ENCODE measurements at regions not wholly inside any gene's neighbourhood (a gene's known extent, or its start where the extent isn't known, plus 50 kb on each side); places are given as distances from the start of the nearest gene placed in this dataset.
"Not testable (repeated sequence)": the region's sequence is repeated elsewhere in the genome, so short reads cannot be mapped to it uniquely, and the experiment has no call there.

GRCh38 chr5:101534491-101535110, 631.5 kb upstream of the ST8SIA4 start:
- Histone ChIP-seq H3F3A (ENCODE audit: control insufficient read depth, insufficient read depth) (no peaks in the 10 kb centered on the region), H3K9me2 (replicated peaks; ENCODE audit: control insufficient read depth, low read length) (no peaks in the 10 kb centered on the region)

GRCh38 chr5:101532430-101532829, 629.3 kb upstream of the ST8SIA4 start:
- Histone ChIP-seq H3K4me2 (ENCODE audit: low read length) (no peak overlapping the region), H4K20me1 (ENCODE audit: control insufficient read depth, insufficient read depth, low read depth, low read length) (no peaks in the 10 kb centered on the region), H3K36me3 (ENCODE audit: control insufficient read depth, low read length) (no peaks in the 10 kb centered on the region), H3K4me1 (ENCODE audit: control insufficient read depth, low read length) (no peaks in the 10 kb centered on the region), H3K27me3 (ENCODE audit: control insufficient read depth, low read length) (no peaks in the 10 kb centered on the region), H3K9me3 (ENCODE audit: control insufficient read depth, insufficient read depth, low read length) (no peaks in the 10 kb centered on the region), H3K4me3 (ENCODE audit: low read length) (no peak overlapping the region), H3F3A (ENCODE audit: control insufficient read depth, insufficient read depth) (no peaks in the 10 kb centered on the region), H3K9me2 (replicated peaks; ENCODE audit: control insufficient read depth, low read length) (no peaks in the 10 kb centered on the region), H3K79me2 (ENCODE audit: control insufficient read depth, low read length) (no peaks in the 10 kb centered on the region), H3K27ac (ENCODE audit: low read depth, low read length) (no peak overlapping the region)
- TF ChIP-seq CTCF (IDR thresholded peaks at IDR 0.05; ENCODE audit: low read depth, low read length, poor library complexity, severe bottlenecking) (no peak), EZH2phosphoT487 (IDR thresholded peaks at IDR 0.05; ENCODE audit: borderline replicate concordance, low read length) (no peak)

More at GRCh38 chr5:101534491-101535110, 631.5 kb upstream of the ST8SIA4 start:
- no peaks in the 10 kb centered on the region for H3K79me2 ChIP-seq (ENCODE audit: control insufficient read depth, low read length)
- no peak overlapping the region for H3K27ac ChIP-seq (ENCODE audit: low read depth, low read length)
- no peak overlapping the region for H3K4me2 ChIP-seq (ENCODE audit: low read length)
- no peak overlapping the region for H3K4me3 ChIP-seq (ENCODE audit: low read length)
- no peaks in the 10 kb centered on the region for H3K36me3 ChIP-seq (ENCODE audit: control insufficient read depth, low read length)
- no peaks in the 10 kb centered on the region for H3K27me3 ChIP-seq (ENCODE audit: control insufficient read depth, low read length)
- H3K9me3 ChIP-seq (ENCODE audit: control insufficient read depth, insufficient read depth, low read length), result no peaks in the 10 kb centered on the region
- no peak for TF ChIP-seq EZH2phosphoT487 (IDR thresholded peaks at IDR 0.05; ENCODE audit: borderline replicate concordance, low read length)
- no peak for TF ChIP-seq CTCF (IDR thresholded peaks at IDR 0.05; ENCODE audit: low read depth, low read length, poor library complexity, severe bottlenecking)
- no peaks in the 10 kb centered on the region for H4K20me1 ChIP-seq (ENCODE audit: control insufficient read depth, insufficient read depth, low read depth, low read length)
- no peaks in the 10 kb centered on the region for H3K4me1 ChIP-seq (ENCODE audit: control insufficient read depth, low read length)

- H3F3A ChIP-seq (ENCODE audit: control insufficient read depth, insufficient read depth), result no peaks in the 10 kb centered on the region
- H3K27me3 ChIP-seq (ENCODE audit: control insufficient read depth, low read length), result no peaks in the 10 kb centered on the region
- no peak overlapping the region for H3K27ac ChIP-seq (ENCODE audit: low read depth, low read length)
- no peaks in the 10 kb centered on the region for H3K4me1 ChIP-seq (ENCODE audit: control insufficient read depth, low read length)
- no peaks in the 10 kb centered on the region for H4K20me1 ChIP-seq (ENCODE audit: control insufficient read depth, insufficient read depth, low read depth, low read length)
- H3K4me3 ChIP-seq (ENCODE audit: low read length), result no peak overlapping the region
- H3K4me2 ChIP-seq (ENCODE audit: low read length), result no peak overlapping the region
- H3K79me2 ChIP-seq (ENCODE audit: control insufficient read depth, low read length), result no peaks in the 10 kb centered on the region
- TF ChIP-seq EZH2phosphoT487 (IDR thresholded peaks at IDR 0.05; ENCODE audit: borderline replicate concordance, low read length), result no peak
- no peak for TF ChIP-seq CTCF (IDR thresholded peaks at IDR 0.05; ENCODE audit: low read depth, low read length, poor library complexity, severe bottlenecking)
- H3K36me3 ChIP-seq (ENCODE audit: control insufficient read depth, low read length), result no peaks in the 10 kb centered on the region
- H3K9me3 ChIP-seq (ENCODE audit: control insufficient read depth, insufficient read depth, low read length), result no peaks in the 10 kb centered on the region
- no peaks in the 10 kb centered on the region for H3K9me2 ChIP-seq (replicated peaks; ENCODE audit: control insufficient read depth, low read length)
These were observed 627.9 kb upstream of the ST8SIA4 start for GRCh38 chr5:101531026-101531425.

- H3K9me2 ChIP-seq (replicated peaks; ENCODE audit: control insufficient read depth, low read length); H3K9me3 ChIP-seq (ENCODE audit: control insufficient read depth, insufficient read depth, low read length); H3K4me1 ChIP-seq (ENCODE audit: control insufficient read depth, low read length); H3K27me3 ChIP-seq (ENCODE audit: control insufficient read depth, low read length); H3K36me3 ChIP-seq (ENCODE audit: control insufficient read depth, low read length); H3F3A ChIP-seq (ENCODE audit: control insufficient read depth, insufficient read depth); H4K20me1 ChIP-seq (ENCODE audit: control insufficient read depth, insufficient read depth, low read depth, low read length); H3K27ac ChIP-seq (ENCODE audit: low read depth, low read length); H3K4me2 ChIP-seq (ENCODE audit: low read length); H3K4me3 ChIP-seq (ENCODE audit: low read length); H3K79me2 ChIP-seq (ENCODE audit: control insufficient read depth, low read length): not testable (repeated sequence)
These were observed 626.0 kb upstream of the ST8SIA4 start for GRCh38 chr5:101529094-101529493.

Data from DOHH2 (cell line).